Gastrocnemius medialis (tissue), 4 donors: ENCODE measurements at regions not wholly inside any gene's neighbourhood (a gene's known extent, or its start where the extent isn't known, plus 50 kb on each side); places are given as distances from the start of the nearest gene placed in this dataset.

Source experiments
- CTCF ChIP-seq, 5 experiments: fragments of 450-650 bp in 3 of 5; fragments of 200-600 bp in 2 of 5; sonication (generic) in 2 of 5; IDR thresholded peaks in 4 of 5; conservative IDR thresholded peaks in 1 of 5; 1 replicate in 4 of 5; 2 replicates in 1 of 5; pipeline ENCODE4 v1.5.1; 2016 to 2019; ENCODE audit warnings: antibody characterized with exemption in 5 of 5, mild to moderate bottlenecking in 3 of 5, moderate library complexity in 3 of 5
- POLR2A ChIP-seq, 2 donors: fragments of 450-650 bp; IDR thresholded peaks; one replicate each; pipeline ENCODE4 v1.6.1; 2017; ENCODE audit warnings: antibody characterized with exemption in 2 of 2, mild to moderate bottlenecking in 2 of 2, moderate library complexity in 2 of 2

GRCh38 chr14:96631621-96632362 is 129.6 kb downstream of the PAPOLA start:
- TF ChIP-seq CTCF (IDR thresholded peaks at IDR 0.05 in 4 of 5, conservative IDR thresholded peaks at IDR 0.05 in 1 of 5) (no peak), POLR2A (IDR thresholded peaks at IDR 0.05) (no peak)
